ENCODE measurements at regions not wholly inside any gene's neighbourhood (a gene's known extent, or its start where the extent isn't known, plus 50 kb on each side); places are given as distances from the start of the nearest gene placed in this dataset.

- no peak for TF ChIP-seq POLR2A (IDR thresholded peaks at IDR 0.05; ENCODE audit: low read depth, low read length)
- FAIRE-seq (no peak), DNase-seq (ENCODE audit: insufficient read length, low spot score) (no peak)
Measured at GRCh38 chr3:170638988-170639387, 53.1 kb upstream of the SLC7A14 start.

- no peak for DNase-seq (ENCODE audit: insufficient read length, low spot score)
- no peak for FAIRE-seq
- TF ChIP-seq POLR2A (IDR thresholded peaks at IDR 0.05; ENCODE audit: low read depth, low read length), result no peak
Measured at GRCh38 chr3:170637306-170637705, 51.4 kb upstream of the SLC7A14 start.

- TF ChIP-seq POLR2A (IDR thresholded peaks at IDR 0.05; ENCODE audit: low read depth, low read length), result no peak
- no peak for DNase-seq (ENCODE audit: insufficient read length, low spot score)
- no peak for FAIRE-seq
Measured at GRCh38 chr3:170636400-170636973, 50.6 kb upstream of the SLC7A14 start.
